Adrenal gland (tissue), 9 donors: ENCODE measurements at regions not wholly inside any gene's neighbourhood (a gene's known extent, or its start where the extent isn't known, plus 50 kb on each side); places are given as distances from the start of the nearest gene placed in this dataset.

Experiments used
- DNase-seq, 7 donors: peaks; one replicate each; pipeline ENCODE4 v3.0.0-alpha.2; 2019 to 2020
- H3K27ac ChIP-seq, 5 donors: fragments of 200-600 bp; sonication (generic) in 4 of 5; 1 replicate in 3 of 5; 2 replicates in 2 of 5; pipeline versions ENCODE4 v1.5.1 to v1.8.0; 2016 to 2020; ENCODE audit warnings: mild to moderate bottlenecking in 1 of 5
- H3K27me3 ChIP-seq: fragments of 200-600 bp; 2 replicates; pipeline ENCODE4 v1.8.0; 2021
- H3K36me3 ChIP-seq, 2 donors: fragments of 200-600 bp; replicated peaks in 1 of 2; 1 replicate in 1 of 2; 2 replicates in 1 of 2; pipeline versions ENCODE4 v1.5.1 to v1.8.0; 2018 to 2022
- H3K4me1 ChIP-seq, 2 donors: fragments of 200-600 bp; replicated peaks in 1 of 2; 1 replicate in 1 of 2; 2 replicates in 1 of 2; pipeline versions ENCODE4 v1.5.1 to v1.8.0; 2018 to 2021
- H3K4me3 ChIP-seq, 4 donors: fragments of 200-600 bp; sonication (generic) in 3 of 4; one replicate each; pipeline ENCODE4 v1.5.1; 2016 to 2018
- H3K9me3 ChIP-seq, 3 donors: fragments of 200-600 bp; sonication (generic) in 1 of 3; replicated peaks in 1 of 3; 1 replicate in 2 of 3; 2 replicates in 1 of 3; pipeline versions ENCODE4 v1.5.1 to v1.8.0; 2016 to 2021
- POLR2A ChIP-seq, 2 donors: fragments of 450-650 bp; IDR thresholded peaks; one replicate each; pipeline ENCODE4 v1.6.1; 2017; ENCODE audit warnings: antibody characterized with exemption in 2 of 2, mild to moderate bottlenecking in 2 of 2, moderate library complexity in 1 of 2
- WGBS, 4 donors: extraction: QIAGEN DNeasy Blood & Tissue Kit in 2 of 4; methylation state at CpG; one replicate each; pipeline versions ENCODE4 v1.1.5 to v1.1.7; 2013 to 2017; 5-methylcytosine and 5-hydroxymethylcytosine counted together
- intact Hi-C, 2 donors: fragments of 100-400 bp; cut with DNase I; formaldehyde crosslinking; loops; one replicate each; pipeline versions ENCODE4 v1.14.1 to v1.15.0; 2022 to 2023
- TF ChIP-seq, protein P1 (sequence below), 6 experiments: fragments of 450-650 bp in 4 of 6; fragments of 200-600 bp in 2 of 6; sonication (generic) in 1 of 6; IDR thresholded peaks; 1 replicate in 5 of 6; 2 replicates in 1 of 6; pipeline versions ENCODE4 v1.5.1 to v1.8.0; 2016 to 2021; ENCODE audit warnings: antibody characterized with exemption in 6 of 6, mild to moderate bottlenecking in 2 of 6, moderate library complexity in 1 of 6
- donor health status: healthy with polysubstance abuse.
- donor health status: Bipolar disorder and iron deficiency.
- donor health status: DM: yes; HTN: yes; CAD: no.
- donor health status: DM: no; HTN: no; CAD: no.
- donor health status: DM: no; HTN: no; CAD: no.

DNA sequence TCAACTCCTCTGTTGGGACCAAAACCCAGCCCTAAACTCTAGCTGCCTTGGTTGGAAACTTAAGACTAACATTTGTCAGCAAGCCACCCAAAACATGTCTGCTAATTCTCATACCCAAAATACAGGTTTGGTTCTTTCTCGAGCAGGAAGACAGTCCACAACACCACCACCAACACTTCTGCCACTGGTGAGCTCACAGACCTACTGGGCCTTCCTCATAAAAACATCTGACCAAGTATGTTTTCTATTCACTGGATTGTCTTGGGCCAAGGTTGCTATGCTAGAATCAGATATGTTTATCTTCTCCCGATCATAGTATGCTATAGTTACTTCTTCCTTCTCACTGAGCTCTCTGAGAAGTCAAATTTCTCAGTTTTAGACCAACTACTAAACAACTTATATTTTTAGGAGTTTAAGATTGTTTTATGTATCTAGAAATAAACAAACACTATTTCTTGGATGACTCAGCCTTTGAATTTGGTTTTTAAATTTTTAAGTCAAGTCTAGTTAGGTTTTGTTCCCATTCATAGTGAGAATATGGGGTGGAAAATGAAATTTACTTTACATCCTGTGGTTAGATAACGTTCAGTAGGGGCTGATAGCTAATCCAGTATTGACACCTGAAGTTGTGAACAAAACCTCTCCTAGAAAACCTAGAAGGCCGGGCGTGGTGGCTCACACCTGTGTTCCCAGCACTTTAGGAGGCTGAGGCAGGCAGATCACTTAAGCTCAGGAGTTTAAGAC is 360.5 kb downstream of the RSL24D1 start:
- Histone ChIP-seq H3K9me3 (no peaks in the 10 kb centered on the region), H3K4me1 (no peaks in the 10 kb centered on the region), H3K27ac (no peak overlapping the region), H3K27me3 (no peaks in the 10 kb centered on the region), H3K4me3 (no peak overlapping the region), H3K36me3 (no peaks in the 10 kb centered on the region)
- WGBS, 4 donors = 68 to 80% (median 69%) methylated on average over 5 of the region's 5 CpGs
- intact Hi-C loops = no loop called here
- DNase-seq = no peak
- TF ChIP-seq, protein P1, sequence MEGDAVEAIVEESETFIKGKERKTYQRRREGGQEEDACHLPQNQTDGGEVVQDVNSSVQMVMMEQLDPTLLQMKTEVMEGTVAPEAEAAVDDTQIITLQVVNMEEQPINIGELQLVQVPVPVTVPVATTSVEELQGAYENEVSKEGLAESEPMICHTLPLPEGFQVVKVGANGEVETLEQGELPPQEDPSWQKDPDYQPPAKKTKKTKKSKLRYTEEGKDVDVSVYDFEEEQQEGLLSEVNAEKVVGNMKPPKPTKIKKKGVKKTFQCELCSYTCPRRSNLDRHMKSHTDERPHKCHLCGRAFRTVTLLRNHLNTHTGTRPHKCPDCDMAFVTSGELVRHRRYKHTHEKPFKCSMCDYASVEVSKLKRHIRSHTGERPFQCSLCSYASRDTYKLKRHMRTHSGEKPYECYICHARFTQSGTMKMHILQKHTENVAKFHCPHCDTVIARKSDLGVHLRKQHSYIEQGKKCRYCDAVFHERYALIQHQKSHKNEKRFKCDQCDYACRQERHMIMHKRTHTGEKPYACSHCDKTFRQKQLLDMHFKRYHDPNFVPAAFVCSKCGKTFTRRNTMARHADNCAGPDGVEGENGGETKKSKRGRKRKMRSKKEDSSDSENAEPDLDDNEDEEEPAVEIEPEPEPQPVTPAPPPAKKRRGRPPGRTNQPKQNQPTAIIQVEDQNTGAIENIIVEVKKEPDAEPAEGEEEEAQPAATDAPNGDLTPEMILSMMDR (IDR thresholded peaks at IDR 0.05) = no peak
- TF ChIP-seq POLR2A (IDR thresholded peaks at IDR 0.05) = no peak

DNA sequence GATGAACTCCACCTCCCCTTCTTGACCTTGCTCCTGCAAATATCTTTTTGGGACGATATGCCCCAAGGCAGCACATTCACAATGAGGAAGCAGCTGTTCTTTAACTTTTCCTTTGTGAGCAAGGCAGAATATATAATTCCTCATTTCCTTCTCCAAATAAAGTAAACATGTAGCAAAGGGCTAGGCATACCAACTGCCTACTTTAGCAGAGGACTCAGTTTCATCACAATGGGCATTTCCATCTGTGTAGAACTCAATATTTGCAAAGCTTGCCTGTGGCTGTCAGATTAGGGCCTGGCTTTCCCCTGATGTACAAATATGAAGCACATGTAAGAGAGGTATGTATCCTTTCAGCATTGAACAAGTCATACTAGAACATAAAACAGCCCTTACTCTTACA is 366.9 kb downstream of the RSL24D1 start:
- DNase-seq = no peak
- Histone ChIP-seq H3K4me3 (no peak overlapping the region), H3K4me1 (no peaks in the 10 kb centered on the region), H3K36me3 (no peaks in the 10 kb centered on the region), H3K27ac (no peak overlapping the region), H3K27me3 (no peaks in the 10 kb centered on the region), H3K9me3 (peaks cover 0 to 5% (median 0%) of the 10 kb centered on the region in 3 donors)
- WGBS, 4 donors = 27 to 40% (median 37%) methylated on average over 1 of the region's 1 CpG
- TF ChIP-seq, protein P1 (IDR thresholded peaks at IDR 0.05) = no peak
- TF ChIP-seq POLR2A (IDR thresholded peaks at IDR 0.05) = no peak
- intact Hi-C loops = no loop called here

DNA sequence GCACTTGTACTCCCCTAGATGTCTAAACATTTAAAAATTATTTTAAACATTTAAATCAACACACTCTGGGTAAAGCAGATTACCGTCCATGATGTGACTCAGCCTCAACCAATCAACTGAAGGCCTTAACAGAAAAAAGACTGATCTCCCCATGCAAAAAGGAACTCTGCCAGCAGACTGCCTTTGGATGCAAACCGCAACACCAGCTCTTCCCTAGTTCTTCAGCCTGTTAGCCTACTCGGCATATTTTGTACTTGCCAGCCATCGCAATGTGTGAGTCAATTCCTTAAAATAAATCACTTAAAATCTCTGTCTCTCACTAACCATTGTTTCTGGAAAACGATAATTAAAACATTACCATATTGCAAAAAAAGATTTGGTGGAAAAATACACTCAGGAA is 375.9 kb downstream of the RSL24D1 start:
- DNase-seq = peak in 4 of 7 donors; percentile 10 to 39 (median 30)
- H3K9me3 ChIP-seq = no peaks in the 10 kb centered on the region
- TF ChIP-seq, protein P1 (IDR thresholded peaks at IDR 0.05) = no peak
- no peak for TF ChIP-seq POLR2A (IDR thresholded peaks at IDR 0.05)
- intact Hi-C loops = no loop called here
- H3K4me3 ChIP-seq = no peak overlapping the region
- no peaks in the 10 kb centered on the region for H3K4me1 ChIP-seq
- 61 to 72% (median 68%) methylated on average over 5 of the region's 5 CpGs for WGBS, 4 donors
- no peaks in the 10 kb centered on the region for H3K27me3 ChIP-seq
- peak overlapping the region in 2 of 5 donors; percentile 26 to 49 for H3K27ac ChIP-seq
- H3K36me3 ChIP-seq = no peaks in the 10 kb centered on the region

DNA sequence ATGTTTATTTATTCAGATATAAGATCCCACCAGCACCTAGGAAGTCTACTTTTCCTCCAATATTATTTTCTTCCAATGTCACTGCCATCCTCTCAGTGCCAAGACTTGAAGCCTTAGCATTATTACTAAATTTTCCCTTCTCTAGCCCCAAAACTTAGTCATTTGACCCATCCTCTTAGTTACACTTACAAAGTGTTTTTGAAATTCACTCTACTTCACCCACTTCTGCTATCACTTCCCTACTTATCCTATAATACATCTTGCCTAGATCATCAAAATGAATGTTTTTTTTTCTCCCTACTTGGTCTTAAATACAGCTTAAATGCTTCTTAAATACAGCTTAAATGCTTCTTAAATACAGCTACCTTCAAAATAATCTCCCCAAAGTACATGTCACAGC is 376.6 kb downstream of the RSL24D1 start:
- no peaks in the 10 kb centered on the region for H3K27me3 ChIP-seq
- peak overlapping the region in 2 of 5 donors; percentile 26 to 49 for H3K27ac ChIP-seq
- H3K4me3 ChIP-seq = no peak overlapping the region
- H3K9me3 ChIP-seq = no peaks in the 10 kb centered on the region
- TF ChIP-seq POLR2A (IDR thresholded peaks at IDR 0.05) = no peak
- TF ChIP-seq, protein P1 (IDR thresholded peaks at IDR 0.05) = no peak
- no peak for DNase-seq
- no peaks in the 10 kb centered on the region for H3K4me1 ChIP-seq
- H3K36me3 ChIP-seq = no peaks in the 10 kb centered on the region
- intact Hi-C loops = no loop called here
